ENCODE measurements at regions not wholly inside any gene's neighbourhood (a gene's known extent, or its start where the extent isn't known, plus 50 kb on each side); places are given as distances from the start of the nearest gene placed in this dataset.

DNA sequence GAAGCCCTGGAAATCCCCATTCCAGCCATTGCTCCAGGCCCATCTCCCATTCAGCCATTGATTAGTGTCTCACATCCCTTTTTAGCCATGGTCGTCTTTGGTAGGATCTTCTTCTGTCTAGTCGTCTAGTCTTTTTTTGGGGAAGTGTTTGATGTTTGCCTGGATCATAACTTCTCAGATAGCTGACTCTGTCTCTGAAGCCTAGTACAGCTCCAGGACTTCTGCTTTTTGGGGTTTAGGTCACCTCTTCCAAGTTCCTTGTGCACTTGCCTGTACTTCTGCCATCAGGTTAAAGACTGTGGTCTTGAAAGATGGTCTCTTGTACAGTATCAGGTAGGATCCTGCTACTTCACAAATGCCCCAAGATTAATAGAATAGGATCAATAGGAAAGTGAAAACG lies 553.5 kb downstream of the PKHD1 start:
- H3K9me3 ChIP-seq: no peaks in the 10 kb centered on the region
- no peak overlapping the region for H3K27ac ChIP-seq
- TF ChIP-seq, protein P1, sequence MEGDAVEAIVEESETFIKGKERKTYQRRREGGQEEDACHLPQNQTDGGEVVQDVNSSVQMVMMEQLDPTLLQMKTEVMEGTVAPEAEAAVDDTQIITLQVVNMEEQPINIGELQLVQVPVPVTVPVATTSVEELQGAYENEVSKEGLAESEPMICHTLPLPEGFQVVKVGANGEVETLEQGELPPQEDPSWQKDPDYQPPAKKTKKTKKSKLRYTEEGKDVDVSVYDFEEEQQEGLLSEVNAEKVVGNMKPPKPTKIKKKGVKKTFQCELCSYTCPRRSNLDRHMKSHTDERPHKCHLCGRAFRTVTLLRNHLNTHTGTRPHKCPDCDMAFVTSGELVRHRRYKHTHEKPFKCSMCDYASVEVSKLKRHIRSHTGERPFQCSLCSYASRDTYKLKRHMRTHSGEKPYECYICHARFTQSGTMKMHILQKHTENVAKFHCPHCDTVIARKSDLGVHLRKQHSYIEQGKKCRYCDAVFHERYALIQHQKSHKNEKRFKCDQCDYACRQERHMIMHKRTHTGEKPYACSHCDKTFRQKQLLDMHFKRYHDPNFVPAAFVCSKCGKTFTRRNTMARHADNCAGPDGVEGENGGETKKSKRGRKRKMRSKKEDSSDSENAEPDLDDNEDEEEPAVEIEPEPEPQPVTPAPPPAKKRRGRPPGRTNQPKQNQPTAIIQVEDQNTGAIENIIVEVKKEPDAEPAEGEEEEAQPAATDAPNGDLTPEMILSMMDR (IDR thresholded peaks at IDR 0.05): no peak
- H3K4me3 ChIP-seq: no peak overlapping the region
- H3K27me3 ChIP-seq: no peaks in the 10 kb centered on the region
- no peak for DNase-seq (ENCODE audit: low spot score)
- H3K36me3 ChIP-seq: no peaks in the 10 kb centered on the region
- no peaks in the 10 kb centered on the region for H3K4me1 ChIP-seq

DNA sequence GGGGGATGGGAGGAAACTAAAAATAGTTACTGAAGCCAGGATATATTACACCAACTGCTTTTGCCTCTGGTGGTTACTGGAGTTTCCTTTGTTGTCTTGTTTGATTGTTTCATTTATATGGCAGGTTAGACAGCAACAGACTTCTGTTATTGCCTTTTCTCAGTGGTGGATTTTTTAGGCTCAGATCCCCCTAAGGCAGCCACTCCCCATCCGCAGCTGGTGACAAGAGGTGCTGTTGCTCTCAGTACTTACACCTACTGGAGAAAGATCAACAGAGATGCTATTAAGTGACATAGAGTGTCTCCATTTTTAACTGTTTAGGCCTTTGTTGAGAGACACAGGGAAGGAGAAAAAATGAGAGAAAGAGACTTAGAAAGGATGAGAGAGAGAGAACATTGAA lies 552.1 kb downstream of the PKHD1 start:
- Histone ChIP-seq H3K9me3 (no peaks in the 10 kb centered on the region), H3K27me3 (no peaks in the 10 kb centered on the region), H3K4me1 (no peaks in the 10 kb centered on the region), H3K36me3 (no peaks in the 10 kb centered on the region), H3K27ac (no peak overlapping the region), H3K4me3 (no peak overlapping the region)
- TF ChIP-seq, protein P1 (IDR thresholded peaks at IDR 0.05): no peak
- no peak for DNase-seq (ENCODE audit: low spot score)

DNA sequence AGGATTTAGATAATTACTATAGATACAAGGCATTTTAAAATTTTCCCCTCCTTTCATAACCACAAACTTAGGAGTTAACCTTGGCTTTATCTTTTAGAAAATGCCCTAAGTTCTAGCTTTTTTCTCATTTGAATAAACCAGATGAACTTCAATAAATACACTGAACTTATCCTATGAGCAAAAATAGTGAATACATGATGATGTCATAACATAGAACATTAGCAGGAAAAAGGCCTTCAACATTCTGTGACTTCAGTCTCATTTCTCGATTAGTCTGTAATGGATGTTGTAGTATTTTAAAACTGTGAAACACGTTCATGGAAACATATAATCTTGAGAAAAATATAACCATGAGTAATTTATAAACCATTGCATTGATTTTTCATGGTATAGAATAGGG lies 550.7 kb downstream of the PKHD1 start:
- no peaks in the 10 kb centered on the region for H3K9me3 ChIP-seq
- H3K4me3 ChIP-seq: no peak overlapping the region
- H3K27me3 ChIP-seq: no peaks in the 10 kb centered on the region
- TF ChIP-seq, protein P1 (IDR thresholded peaks at IDR 0.05): no peak
- no peak for DNase-seq (ENCODE audit: low spot score)
- H3K4me1 ChIP-seq: no peaks in the 10 kb centered on the region
- H3K27ac ChIP-seq: no peak overlapping the region
- H3K36me3 ChIP-seq: no peaks in the 10 kb centered on the region

DNA sequence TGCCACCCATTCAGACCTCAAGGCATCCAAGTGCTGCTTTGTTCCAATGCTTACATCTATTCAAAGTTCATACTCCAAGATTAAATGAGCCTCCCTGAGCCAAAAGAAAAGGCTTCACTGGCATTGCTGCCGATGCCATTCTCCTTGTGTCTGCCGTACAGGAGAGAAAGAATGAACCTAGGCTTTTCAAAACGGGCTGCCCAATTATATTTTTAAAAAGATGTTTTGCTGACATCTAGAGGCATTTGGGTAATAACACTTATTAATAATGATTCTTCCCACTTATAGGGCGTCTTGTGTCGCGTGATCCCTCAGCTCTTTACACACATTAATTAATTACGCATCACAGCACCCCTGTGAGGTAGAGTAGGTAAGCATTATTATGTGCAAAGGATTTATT lies 545.6 kb downstream of the PKHD1 start:
- Histone ChIP-seq H3K9me3 (no peaks in the 10 kb centered on the region), H3K27ac (no peak overlapping the region), H3K27me3 (no peaks in the 10 kb centered on the region), H3K36me3 (no peaks in the 10 kb centered on the region), H3K4me3 (no peak overlapping the region), H3K4me1 (no peaks in the 10 kb centered on the region)
- TF ChIP-seq, protein P1 (IDR thresholded peaks at IDR 0.05): no peak
- DNase-seq (ENCODE audit: low spot score): no peak

DNA sequence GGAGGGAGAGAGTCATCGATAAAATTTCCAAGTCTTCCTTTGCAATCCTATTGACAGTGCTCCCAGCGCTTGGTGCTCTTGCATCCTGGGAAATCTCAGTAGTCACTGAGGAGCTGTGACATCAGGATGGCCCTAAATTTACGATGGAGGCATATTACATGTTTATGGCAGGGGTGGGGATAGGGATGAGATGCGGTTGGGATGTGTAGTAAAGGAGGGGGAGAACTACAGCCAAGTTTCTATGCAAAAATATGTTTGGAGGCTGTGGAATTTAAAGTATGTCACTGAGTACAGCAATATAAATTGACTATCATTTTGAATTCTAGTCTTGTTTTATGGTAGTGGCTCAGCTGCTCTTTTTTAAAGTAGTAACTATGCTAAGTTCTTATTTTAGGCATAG lies 544.9 kb downstream of the PKHD1 start:
- H3K4me3 ChIP-seq: no peak overlapping the region
- H3K9me3 ChIP-seq: no peaks in the 10 kb centered on the region
- TF ChIP-seq, protein P1 (IDR thresholded peaks at IDR 0.05): no peak
- H3K36me3 ChIP-seq: no peaks in the 10 kb centered on the region
- no peak overlapping the region for H3K27ac ChIP-seq
- H3K27me3 ChIP-seq: no peaks in the 10 kb centered on the region
- no peak for DNase-seq (ENCODE audit: low spot score)
- no peaks in the 10 kb centered on the region for H3K4me1 ChIP-seq

DNA sequence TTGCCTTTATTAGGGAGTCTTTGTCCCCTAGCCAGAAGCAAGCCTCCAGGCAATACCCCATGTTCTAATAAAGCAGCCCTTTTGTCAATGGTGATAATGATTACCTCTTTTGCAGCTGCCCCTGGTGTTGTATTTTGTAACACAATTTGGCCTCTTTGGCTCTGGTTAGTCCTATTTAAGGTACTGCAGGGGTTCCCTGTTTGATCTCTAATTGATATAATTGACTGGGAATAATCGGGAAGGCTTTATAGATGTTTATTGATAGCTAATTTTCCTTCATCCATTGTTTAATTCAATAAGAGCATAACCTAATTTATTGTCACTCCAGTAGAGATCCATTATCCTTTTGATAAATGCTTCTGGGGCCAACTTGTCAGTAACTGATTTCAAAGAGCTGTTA lies 537.2 kb downstream of the PKHD1 start:
- no peaks in the 10 kb centered on the region for H3K36me3 ChIP-seq
- H3K4me3 ChIP-seq: no peak overlapping the region
- TF ChIP-seq, protein P1 (IDR thresholded peaks at IDR 0.05): no peak
- H3K9me3 ChIP-seq: no peaks in the 10 kb centered on the region
- DNase-seq (ENCODE audit: low spot score): no peak
- no peak overlapping the region for H3K27ac ChIP-seq
- H3K27me3 ChIP-seq: no peaks in the 10 kb centered on the region
- H3K4me1 ChIP-seq: no peaks in the 10 kb centered on the region
